ENCODE measurements at regions not wholly inside any gene's neighbourhood (a gene's known extent, or its start where the extent isn't known, plus 50 kb on each side); places are given as distances from the start of the nearest gene placed in this dataset.

DNA sequence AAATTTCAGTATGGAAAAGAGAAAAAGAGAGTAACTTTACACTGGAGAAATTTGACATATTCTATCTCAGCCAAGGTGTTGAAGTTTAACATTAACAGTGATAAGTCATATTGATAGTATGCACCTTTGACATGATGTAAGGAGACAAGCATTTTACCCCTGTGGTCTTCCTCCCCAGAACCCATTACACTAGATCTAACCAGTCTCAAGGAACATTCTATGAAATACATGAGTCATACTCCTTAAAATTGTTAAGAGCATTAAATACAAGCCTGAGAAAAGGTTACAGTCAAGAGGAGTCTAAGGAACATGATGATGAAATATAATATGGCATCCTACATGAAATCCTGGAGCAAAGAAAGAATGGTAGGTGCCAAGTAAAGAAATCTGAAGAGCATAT lies 1151.3 kb upstream of the IGFBP7 start:
- TF ChIP-seq, protein P1, sequence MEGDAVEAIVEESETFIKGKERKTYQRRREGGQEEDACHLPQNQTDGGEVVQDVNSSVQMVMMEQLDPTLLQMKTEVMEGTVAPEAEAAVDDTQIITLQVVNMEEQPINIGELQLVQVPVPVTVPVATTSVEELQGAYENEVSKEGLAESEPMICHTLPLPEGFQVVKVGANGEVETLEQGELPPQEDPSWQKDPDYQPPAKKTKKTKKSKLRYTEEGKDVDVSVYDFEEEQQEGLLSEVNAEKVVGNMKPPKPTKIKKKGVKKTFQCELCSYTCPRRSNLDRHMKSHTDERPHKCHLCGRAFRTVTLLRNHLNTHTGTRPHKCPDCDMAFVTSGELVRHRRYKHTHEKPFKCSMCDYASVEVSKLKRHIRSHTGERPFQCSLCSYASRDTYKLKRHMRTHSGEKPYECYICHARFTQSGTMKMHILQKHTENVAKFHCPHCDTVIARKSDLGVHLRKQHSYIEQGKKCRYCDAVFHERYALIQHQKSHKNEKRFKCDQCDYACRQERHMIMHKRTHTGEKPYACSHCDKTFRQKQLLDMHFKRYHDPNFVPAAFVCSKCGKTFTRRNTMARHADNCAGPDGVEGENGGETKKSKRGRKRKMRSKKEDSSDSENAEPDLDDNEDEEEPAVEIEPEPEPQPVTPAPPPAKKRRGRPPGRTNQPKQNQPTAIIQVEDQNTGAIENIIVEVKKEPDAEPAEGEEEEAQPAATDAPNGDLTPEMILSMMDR (IDR thresholded peaks at IDR 0.05): no peak
- DNase-seq (ENCODE audit: low spot score) (no peak), ATAC-seq (ENCODE audit: low FRiP score) (no peak)

DNA sequence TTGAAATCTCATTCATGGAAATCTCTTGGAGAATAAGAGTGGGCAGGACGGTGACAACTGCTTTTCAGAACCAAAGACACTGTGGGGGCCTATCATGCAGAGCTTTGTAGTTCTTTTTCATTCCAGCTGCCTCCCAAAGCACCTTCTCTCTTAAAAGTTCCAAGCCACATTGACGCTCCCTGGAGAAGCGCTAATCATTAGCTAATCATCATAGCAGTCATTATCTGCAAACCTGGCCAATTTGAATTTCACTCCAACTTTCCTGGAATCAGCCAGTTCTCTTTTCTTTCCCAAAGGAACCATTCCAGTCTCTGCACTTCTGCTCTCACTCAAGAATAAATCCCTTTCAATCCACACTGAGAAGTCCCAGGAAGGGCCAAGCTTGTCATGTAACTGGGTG lies 1144.1 kb upstream of the IGFBP7 start:
- ATAC-seq (ENCODE audit: low FRiP score): no peak
- TF ChIP-seq, protein P1 (IDR thresholded peaks at IDR 0.05): no peak
- no peak for DNase-seq (ENCODE audit: low spot score)

DNA sequence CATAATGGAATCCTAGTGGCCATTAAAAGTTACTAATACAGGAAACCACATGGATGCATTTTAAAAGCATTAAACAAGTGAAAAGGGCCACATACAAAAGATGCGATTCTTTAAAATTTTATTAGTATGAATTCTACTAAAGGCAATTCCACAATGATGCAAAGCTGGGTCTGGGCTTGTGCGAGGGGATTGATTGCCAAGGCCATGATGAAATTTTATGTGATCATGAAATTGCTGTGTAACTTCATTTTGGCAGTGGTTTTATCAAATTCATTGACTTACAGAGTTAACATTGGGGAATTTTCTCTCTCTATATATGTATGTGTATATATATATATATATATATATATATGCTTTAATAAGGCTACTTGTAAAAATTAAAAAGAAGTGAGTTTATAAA lies 1142.5 kb upstream of the IGFBP7 start:
- DNase-seq (ENCODE audit: low spot score) (no peak), ATAC-seq (ENCODE audit: low FRiP score) (no peak)
- TF ChIP-seq, protein P1 (IDR thresholded peaks at IDR 0.05): no peak

DNA sequence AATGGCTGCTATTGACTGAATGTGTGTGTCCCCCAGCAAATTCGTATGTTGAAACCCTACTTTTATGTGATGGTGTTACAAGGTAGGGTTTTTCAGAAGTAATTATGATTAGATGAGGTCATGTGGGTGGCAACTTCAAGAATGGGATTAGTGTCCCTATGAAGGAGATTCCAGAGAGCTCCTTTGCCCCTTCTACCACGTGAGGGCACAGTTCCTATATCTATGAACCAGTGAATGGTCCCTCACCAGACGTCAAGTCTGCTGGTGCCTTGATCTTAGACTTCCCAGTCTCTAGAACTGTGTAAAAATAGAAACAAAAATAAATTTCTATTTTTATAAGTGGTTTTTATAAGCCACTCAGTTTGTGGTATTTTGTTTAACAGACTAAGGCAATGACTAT lies 1137.6 kb upstream of the IGFBP7 start:
- no peak for ATAC-seq (ENCODE audit: low FRiP score)
- DNase-seq (ENCODE audit: low spot score): no peak
- TF ChIP-seq, protein P1 (IDR thresholded peaks at IDR 0.05): no peak

DNA sequence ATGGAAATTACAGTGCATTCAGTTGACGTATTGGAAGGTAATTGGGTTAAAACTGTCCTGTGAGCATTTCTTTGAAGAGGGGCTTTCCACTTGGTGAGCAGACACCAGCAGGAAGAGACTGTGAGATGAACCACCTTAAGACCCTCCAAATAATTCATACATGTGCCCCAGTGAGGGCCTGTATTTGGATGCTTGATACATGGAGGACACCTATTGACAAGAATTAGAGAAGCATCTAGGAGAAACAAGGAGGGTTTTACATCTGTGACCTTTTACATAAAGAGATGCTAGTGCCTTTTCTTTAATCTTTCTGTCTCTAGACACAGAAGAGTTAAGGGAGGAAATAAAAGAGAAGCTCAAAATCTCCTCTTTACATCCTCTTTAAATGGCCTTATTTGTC lies 1115.3 kb upstream of the IGFBP7 start:
- ATAC-seq (ENCODE audit: low FRiP score) (no peak), DNase-seq (ENCODE audit: low spot score) (no peak)
- TF ChIP-seq, protein P1 (IDR thresholded peaks at IDR 0.05): no peak

DNA sequence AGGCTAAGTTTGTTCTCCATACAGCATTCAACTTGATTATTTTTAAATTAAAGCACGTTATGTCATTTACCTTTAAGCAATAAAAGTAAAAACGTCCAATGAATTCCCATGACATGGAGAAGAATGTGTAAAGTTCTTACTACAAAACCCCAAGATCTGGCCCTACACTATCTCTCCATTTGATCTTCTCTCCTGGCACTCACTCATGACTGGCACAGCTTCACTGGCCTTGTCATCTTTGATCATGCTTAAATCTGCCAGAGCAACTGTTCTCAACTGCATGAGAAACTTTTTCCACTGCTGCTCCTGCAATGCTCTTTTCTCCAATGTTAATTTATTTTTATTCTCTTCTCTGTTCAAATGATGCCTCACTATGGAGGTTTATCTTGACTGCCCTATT lies 1109.0 kb upstream of the IGFBP7 start:
- no peak for DNase-seq (ENCODE audit: low spot score)
- ATAC-seq (ENCODE audit: low FRiP score): no peak
- TF ChIP-seq, protein P1 (IDR thresholded peaks at IDR 0.05): no peak

DNA sequence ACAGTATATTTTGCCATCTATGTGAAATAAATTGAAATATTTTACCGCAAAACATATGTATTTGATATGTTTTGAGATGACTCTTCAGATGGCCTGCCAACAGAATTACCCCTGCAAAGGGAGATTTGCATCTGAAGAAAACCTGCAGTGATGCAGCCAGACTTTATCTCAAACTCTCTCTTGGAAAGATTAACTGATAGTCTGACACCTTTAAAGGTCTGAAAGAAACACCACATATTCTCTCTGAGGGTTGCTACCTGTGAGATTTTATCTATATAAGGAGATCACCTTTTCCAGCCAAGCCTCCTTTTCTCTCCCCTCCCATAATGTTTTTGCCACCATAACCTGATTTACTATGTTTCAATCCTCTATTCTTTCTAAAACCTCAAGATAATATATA lies 1106.3 kb upstream of the IGFBP7 start:
- TF ChIP-seq, protein P1 (IDR thresholded peaks at IDR 0.05): no peak
- DNase-seq (ENCODE audit: low spot score) (no peak), ATAC-seq (ENCODE audit: low FRiP score) (no peak)

All from omental fat pad (tissue), 3 donors.